ENCODE measurements at regions not wholly inside any gene's neighbourhood (a gene's known extent, or its start where the extent isn't known, plus 50 kb on each side); places are given as distances from the start of the nearest gene placed in this dataset.

GRCh38 chr3:177961784-177962183 is 574.5 kb upstream of the KCNMB2 start:
- no peak for TF ChIP-seq CTCF (IDR thresholded peaks at IDR 0.05)
- no peak for TF ChIP-seq POLR2A (IDR thresholded peaks at IDR 0.05)
